Calu3 (cell line): ENCODE measurements at regions not wholly inside any gene's neighbourhood (a gene's known extent, or its start where the extent isn't known, plus 50 kb on each side); places are given as distances from the start of the nearest gene placed in this dataset.

Experiments
- BruUV-seq: library from RNA; stranded (reverse); fragments of 400-500 nt; replicated peaks from 2 replicates; lab custom pipeline; 2021; lab: Mats Ljungman, UMichigan
- CTCF ChIA-PET: fragments of 300-600 bp; sonication (Branson Sonifier 250); formaldehyde crosslinking; loops from one replicate; lab custom pipeline; 2022; ENCODE audit warnings: antibody characterized with exemption; lab: Charles Lee
- DNase-seq: peaks from one replicate; pipeline ENCODE4 v3.0.0; 2022
- H3K27ac Mint-ChIP-seq: one replicate; pipeline ENCODE4 v1.8.0; 2022; ENCODE audit warnings: mixed read lengths; ENCODE audit not compliant: unreplicated experiment
- H3K27me3 Mint-ChIP-seq: one replicate; pipeline ENCODE4 v1.8.0; 2022; ENCODE audit warnings: mixed read lengths; ENCODE audit not compliant: unreplicated experiment
- H3K36me3 Mint-ChIP-seq: one replicate; pipeline ENCODE4 v1.8.0; 2022; ENCODE audit warnings: mild to moderate bottlenecking, moderate library complexity, mixed read lengths; ENCODE audit not compliant: insufficient read depth, unreplicated experiment
- H3K4me1 Mint-ChIP-seq: one replicate; pipeline ENCODE4 v1.8.0; 2022; ENCODE audit warnings: mild to moderate bottlenecking, low read depth, mixed read lengths; ENCODE audit not compliant: unreplicated experiment
- H3K4me3 Mint-ChIP-seq: one replicate; pipeline ENCODE4 v1.8.0; 2022; ENCODE audit warnings: mild to moderate bottlenecking, low read depth, moderate library complexity, mixed read lengths; ENCODE audit not compliant: unreplicated experiment
- H3K9me3 Mint-ChIP-seq: one replicate; pipeline ENCODE4 v1.8.0; 2022; ENCODE audit warnings: low read depth, mixed read lengths; ENCODE audit not compliant: unreplicated experiment
- intact Hi-C: fragments of 100-400 bp; cut with micrococcal nuclease; formaldehyde crosslinking; loops from one replicate; pipeline ENCODE4 v1.10.0; 2022; ENCODE audit not compliant: unreplicated experiment
- TF ChIP-seq, protein P1 (sequence below): fragments of 200-600 bp; IDR thresholded peaks from one replicate; pipeline ENCODE4 v1.8.0; 2022; ENCODE audit warnings: antibody characterized with exemption; ENCODE audit not compliant: unreplicated experiment

DNA sequence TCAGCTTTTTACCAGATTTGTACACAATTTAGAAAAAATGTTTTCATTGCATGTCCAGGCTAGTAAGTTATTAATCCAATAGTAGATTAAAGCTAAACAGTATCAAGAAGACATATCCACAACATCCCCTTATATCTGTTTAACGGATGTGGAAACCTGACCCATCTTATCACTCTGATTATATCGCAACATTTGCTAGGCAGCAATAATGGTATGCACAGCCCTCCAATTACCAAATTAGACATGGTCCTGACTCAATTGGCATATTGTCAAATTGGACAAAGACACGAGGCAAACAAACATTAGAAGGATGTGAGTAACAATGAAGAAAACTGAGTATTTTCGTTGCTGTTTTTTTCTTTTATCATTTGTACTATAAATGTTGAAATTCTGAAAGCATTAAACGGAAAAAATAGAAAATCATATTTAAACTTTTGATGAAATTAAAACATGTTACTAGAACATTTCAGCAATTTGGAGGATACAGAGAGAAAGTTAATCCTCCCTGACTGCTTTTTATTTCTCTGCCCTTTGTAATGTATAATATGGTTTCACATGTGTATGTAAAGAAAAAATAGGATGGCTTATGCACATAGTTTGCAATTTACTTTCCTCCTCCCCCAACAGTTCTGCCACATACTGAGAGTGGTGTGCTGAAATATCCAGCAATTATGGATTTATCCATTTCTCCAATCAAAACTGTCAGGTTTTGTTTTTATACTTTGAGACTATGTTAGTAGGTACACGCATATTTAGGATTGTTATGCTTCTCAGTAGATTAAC lies 633.7 kb downstream of the ZIC1 start:
- CTCF ChIA-PET = no interaction called here
- H3K36me3 Mint-ChIP-seq = no peaks in the 10 kb centered on the region
- TF ChIP-seq, protein P1, sequence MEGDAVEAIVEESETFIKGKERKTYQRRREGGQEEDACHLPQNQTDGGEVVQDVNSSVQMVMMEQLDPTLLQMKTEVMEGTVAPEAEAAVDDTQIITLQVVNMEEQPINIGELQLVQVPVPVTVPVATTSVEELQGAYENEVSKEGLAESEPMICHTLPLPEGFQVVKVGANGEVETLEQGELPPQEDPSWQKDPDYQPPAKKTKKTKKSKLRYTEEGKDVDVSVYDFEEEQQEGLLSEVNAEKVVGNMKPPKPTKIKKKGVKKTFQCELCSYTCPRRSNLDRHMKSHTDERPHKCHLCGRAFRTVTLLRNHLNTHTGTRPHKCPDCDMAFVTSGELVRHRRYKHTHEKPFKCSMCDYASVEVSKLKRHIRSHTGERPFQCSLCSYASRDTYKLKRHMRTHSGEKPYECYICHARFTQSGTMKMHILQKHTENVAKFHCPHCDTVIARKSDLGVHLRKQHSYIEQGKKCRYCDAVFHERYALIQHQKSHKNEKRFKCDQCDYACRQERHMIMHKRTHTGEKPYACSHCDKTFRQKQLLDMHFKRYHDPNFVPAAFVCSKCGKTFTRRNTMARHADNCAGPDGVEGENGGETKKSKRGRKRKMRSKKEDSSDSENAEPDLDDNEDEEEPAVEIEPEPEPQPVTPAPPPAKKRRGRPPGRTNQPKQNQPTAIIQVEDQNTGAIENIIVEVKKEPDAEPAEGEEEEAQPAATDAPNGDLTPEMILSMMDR = no peak
- DNase-seq = no peak
- intact Hi-C loops = no loop called here
- H3K9me3 Mint-ChIP-seq = no peaks in the 10 kb centered on the region
- H3K4me1 Mint-ChIP-seq = no peaks in the 10 kb centered on the region
- no peak overlapping the region for H3K27ac Mint-ChIP-seq
- no peak overlapping the region for H3K4me3 Mint-ChIP-seq
- H3K27me3 Mint-ChIP-seq = no peaks in the 10 kb centered on the region
- no TSS peak for BruUV-seq

DNA sequence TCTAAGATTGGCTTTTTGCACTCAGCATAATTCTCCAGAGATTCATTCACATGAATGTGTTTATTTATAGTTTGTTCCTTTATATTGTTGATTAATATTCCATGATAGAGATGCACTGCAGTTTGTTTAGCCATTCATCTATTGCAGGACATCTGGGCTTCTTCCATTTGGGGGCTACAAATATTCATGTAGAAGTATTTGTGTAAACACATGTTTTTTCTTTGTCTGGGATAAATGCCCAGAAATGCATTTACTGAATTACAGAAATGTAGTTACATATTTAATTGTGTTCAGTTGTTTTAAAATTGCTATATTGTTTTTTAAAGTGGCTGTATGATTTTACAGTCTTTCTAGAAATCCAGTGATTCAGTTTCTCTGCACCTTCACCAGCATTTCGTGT lies 635.0 kb downstream of the ZIC1 start:
- no peak overlapping the region for H3K27ac Mint-ChIP-seq
- H3K9me3 Mint-ChIP-seq = no peaks in the 10 kb centered on the region
- no peak overlapping the region for H3K4me3 Mint-ChIP-seq
- intact Hi-C loops = no loop called here
- no peaks in the 10 kb centered on the region for H3K36me3 Mint-ChIP-seq
- H3K27me3 Mint-ChIP-seq = no peaks in the 10 kb centered on the region
- CTCF ChIA-PET = no interaction called here
- BruUV-seq = no TSS peak
- DNase-seq = no peak
- TF ChIP-seq, protein P1 = no peak
- no peaks in the 10 kb centered on the region for H3K4me1 Mint-ChIP-seq

DNA sequence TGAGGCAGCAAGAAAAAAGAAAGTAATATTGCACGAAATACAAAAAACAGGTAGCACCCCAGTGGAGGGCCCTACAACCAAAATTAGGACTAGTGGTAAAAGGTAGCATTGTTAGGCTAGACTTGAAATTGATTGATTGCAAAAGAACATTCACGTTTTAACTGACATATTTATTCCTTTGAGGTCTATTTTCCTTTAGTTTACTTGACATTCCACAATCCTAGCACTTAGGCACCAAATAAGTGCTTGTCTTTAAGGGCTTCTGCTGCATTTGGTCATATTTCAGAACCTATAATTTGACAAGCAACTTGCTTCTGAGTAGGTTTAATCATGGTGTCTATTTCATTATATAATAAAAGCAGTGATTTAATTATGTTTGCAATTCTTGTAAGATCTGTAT lies 642.7 kb upstream of the AGTR1 start:
- intact Hi-C loops = no loop called here
- Mint-ChIP-seq H3K4me3 (no peak overlapping the region), H3K27ac (no peak overlapping the region), H3K9me3 (no peaks in the 10 kb centered on the region), H3K27me3 (no peaks in the 10 kb centered on the region), H3K4me1 (no peaks in the 10 kb centered on the region), H3K36me3 (no peaks in the 10 kb centered on the region)
- DNase-seq = no peak
- no TSS peak for BruUV-seq
- TF ChIP-seq, protein P1 = no peak
- CTCF ChIA-PET = no interaction called here

DNA sequence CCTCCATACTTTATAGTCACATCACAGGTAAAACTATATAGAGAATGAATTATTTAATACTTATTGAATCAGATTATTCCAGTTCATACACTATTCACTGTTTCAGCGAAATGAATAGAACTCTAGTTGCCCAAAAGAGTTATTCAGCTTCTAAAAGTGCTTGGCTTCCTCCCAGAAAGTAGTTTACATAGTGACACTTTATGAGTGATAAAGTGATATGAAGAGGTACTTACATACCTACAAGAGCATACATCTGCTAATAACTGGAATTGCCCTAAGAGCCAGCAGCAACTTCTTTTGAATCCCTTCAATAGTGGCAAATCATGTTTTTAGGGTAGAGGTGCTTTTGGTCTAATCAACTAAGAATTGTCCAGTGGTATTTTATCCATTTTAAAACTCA lies 635.1 kb upstream of the AGTR1 start:
- no TSS peak for BruUV-seq
- Mint-ChIP-seq H3K27ac (no peak overlapping the region), H3K4me3 (no peak overlapping the region), H3K9me3 (no peaks in the 10 kb centered on the region), H3K4me1 (peaks cover 8% of the 10 kb centered on the region), H3K27me3 (no peaks in the 10 kb centered on the region), H3K36me3 (no peaks in the 10 kb centered on the region)
- TF ChIP-seq, protein P1 = no peak
- CTCF ChIA-PET = interaction anchor here (0.5 to 0.8 kb wide), 2 partner anchors 10 to 1297 kb away, joined by 3 read pairs; no protein-coding TSS in a partner anchor
- intact Hi-C loops = no loop called here
- no peak for DNase-seq
